H9 (cell line): ENCODE measurements at regions not wholly inside any gene's neighbourhood (a gene's known extent, or its start where the extent isn't known, plus 50 kb on each side); places are given as distances from the start of the nearest gene placed in this dataset.

Experiments
- DNase-seq: peaks from one replicate; pipeline ENCODE4 v3.0.0-alpha.2; 2017
- H2AFZ ChIP-seq: one replicate; pipeline ENCODE4 v1.6.1; 2013; ENCODE audit warnings: mild to moderate bottlenecking, low read length, control low read depth, moderate library complexity
- H2AK5ac ChIP-seq: 2 replicates; pipeline ENCODE4 v1.6.1; 2013; ENCODE audit warnings: low read length, control low read depth, mixed read lengths; ENCODE audit not compliant: insufficient read length
- H2BK120ac ChIP-seq: one replicate; pipeline ENCODE4 v1.6.1; 2013; ENCODE audit warnings: low read depth, mild to moderate bottlenecking, low read length, control low read depth, inconsistent platforms; ENCODE audit not compliant: poor library complexity, severe bottlenecking
- H2BK12ac ChIP-seq: 2 replicates; pipeline ENCODE4 v1.6.1; 2013; ENCODE audit warnings: low read length, control low read depth, mixed read lengths, low read depth; ENCODE audit not compliant: insufficient read length
- H2BK15ac ChIP-seq: 2 replicates; pipeline ENCODE4 v1.6.1; 2013; ENCODE audit warnings: low read depth, low read length, control low read depth
- H2BK20ac ChIP-seq: one replicate; pipeline ENCODE4 v1.6.1; 2013; ENCODE audit warnings: low read depth, mild to moderate bottlenecking, low read length, control low read depth, inconsistent platforms; ENCODE audit not compliant: poor library complexity, severe bottlenecking
- H2BK5ac ChIP-seq: 2 replicates; pipeline ENCODE4 v1.6.1; 2013; ENCODE audit warnings: low read length, control low read depth, mixed read lengths; ENCODE audit not compliant: insufficient read length
- H3K14ac ChIP-seq: 2 replicates; pipeline ENCODE4 v1.6.1; 2013; ENCODE audit warnings: low read length, control low read depth; ENCODE audit not compliant: insufficient read depth
- H3K18ac ChIP-seq: 2 replicates; pipeline ENCODE4 v1.6.1; 2013; ENCODE audit warnings: low read depth, mild to moderate bottlenecking, mixed read lengths, low read length, control low read depth; ENCODE audit not compliant: insufficient read length
- H3K23ac ChIP-seq: 2 replicates; pipeline ENCODE4 v1.6.1; 2013; ENCODE audit warnings: low read length, control low read depth, mixed read lengths, low read depth; ENCODE audit not compliant: insufficient read length
- H3K23me2 ChIP-seq: 2 replicates; pipeline ENCODE4 v1.6.1; 2013; ENCODE audit warnings: low read depth, mild to moderate bottlenecking, mixed read lengths, low read length, control low read depth; ENCODE audit not compliant: insufficient read length, poor library complexity, severe bottlenecking
- H3K27ac ChIP-seq: 2 replicates; pipeline ENCODE4 v1.5.1; 2013; ENCODE audit warnings: low read length, control low read depth, mixed read lengths, low read depth; ENCODE audit not compliant: insufficient read length
- H3K27me3 ChIP-seq: 2 replicates; pipeline ENCODE4 v1.6.1; 2013; ENCODE audit warnings: low read length, control low read depth, inconsistent platforms; ENCODE audit not compliant: insufficient read depth
- H3K4ac ChIP-seq: 2 replicates; pipeline ENCODE4 v1.6.1; 2013; ENCODE audit warnings: low read depth, mild to moderate bottlenecking, control low read depth, inconsistent platforms, low read length, moderate library complexity
- H3K4me1 ChIP-seq: 2 replicates; pipeline ENCODE4 v1.6.1; 2013; ENCODE audit warnings: low read length, control low read depth, inconsistent platforms; ENCODE audit not compliant: insufficient read depth
- H3K4me2 ChIP-seq: 2 replicates; pipeline ENCODE4 v1.6.1; 2013; ENCODE audit warnings: low read length, control low read depth, mixed read lengths; ENCODE audit not compliant: insufficient read length, insufficient read depth
- H3K56ac ChIP-seq: 2 replicates; pipeline ENCODE4 v1.6.1; 2013; ENCODE audit warnings: low read depth, mild to moderate bottlenecking, mixed read lengths, low read length, control low read depth; ENCODE audit not compliant: insufficient read length
- H3K79me1 ChIP-seq: 2 replicates; pipeline ENCODE4 v1.6.1; 2013; ENCODE audit warnings: low read depth, mild to moderate bottlenecking, moderate library complexity, low read length, control low read depth, inconsistent platforms; ENCODE audit not compliant: insufficient read depth, poor library complexity, severe bottlenecking
- H3K79me2 ChIP-seq: 2 replicates; pipeline ENCODE4 v1.6.1; 2013; ENCODE audit warnings: low read length, control low read depth, inconsistent platforms; ENCODE audit not compliant: insufficient read depth
- H3K9ac ChIP-seq: 2 replicates; pipeline ENCODE4 v1.6.1; 2013; ENCODE audit warnings: low read length, control low read depth, mixed read lengths; ENCODE audit not compliant: insufficient read length; ENCODE audit errors: extremely low read depth
- H3K9me3 ChIP-seq: one replicate; pipeline ENCODE4 v1.6.1; 2013; ENCODE audit warnings: low read depth, low read length, inconsistent platforms; ENCODE audit not compliant: control insufficient read depth
- H3T11ph ChIP-seq: one replicate; pipeline ENCODE4 v1.6.1; 2013; ENCODE audit warnings: mild to moderate bottlenecking, low read length, control low read depth, inconsistent platforms
- H4K20me1 ChIP-seq: one replicate; pipeline ENCODE4 v1.6.1; 2013; ENCODE audit not compliant: control insufficient read depth, insufficient read length, insufficient read depth
- H4K5ac ChIP-seq: 2 replicates; pipeline ENCODE4 v1.6.1; 2013; ENCODE audit warnings: low read depth, mild to moderate bottlenecking, mixed read lengths, low read length, control low read depth; ENCODE audit not compliant: insufficient read length
- H4K8ac ChIP-seq: replicated peaks from 2 replicates; pipeline ENCODE4 v1.6.1; 2013; ENCODE audit warnings: low read length, control low read depth, mixed read lengths, low read depth; ENCODE audit not compliant: insufficient read length
- H4K91ac ChIP-seq: 2 replicates; pipeline ENCODE4 v1.6.1; 2013; ENCODE audit warnings: low read depth, mild to moderate bottlenecking, moderate library complexity, mixed read lengths, low read length, control low read depth; ENCODE audit not compliant: insufficient read length
- H3K27ac Mint-ChIP-seq, 3 experiments: 2 replicates in 2 of 3; 3 replicates in 1 of 3; pipeline ENCODE4 v1.8.0; 2020 to 2021; ENCODE audit warnings: mixed read lengths in 3 of 3, mild to moderate bottlenecking in 1 of 3, moderate library complexity in 1 of 3
- H3K27me3 Mint-ChIP-seq: 2 replicates; pipeline ENCODE4 v1.8.0; 2021; ENCODE audit warnings: low read depth, mild to moderate bottlenecking, moderate library complexity, mixed read lengths
- H3K36me3 Mint-ChIP-seq, 3 experiments: 2 replicates in 2 of 3; 3 replicates in 1 of 3; pipeline ENCODE4 v1.8.0; 2020 to 2021; ENCODE audit warnings: low read depth in 3 of 3, mixed read lengths in 3 of 3; ENCODE audit not compliant: insufficient read depth in 1 of 3
- H3K4me1 Mint-ChIP-seq, 2 experiments: 2 replicates each; pipeline ENCODE4 v1.8.0; 2020; ENCODE audit warnings: mixed read lengths in 2 of 2
- H3K4me3 Mint-ChIP-seq, 2 experiments: 2 replicates in 1 of 2; 3 replicates in 1 of 2; pipeline ENCODE4 v1.8.0; 2020 to 2021; ENCODE audit warnings: mild to moderate bottlenecking in 2 of 2, mixed read lengths in 2 of 2, moderate library complexity in 1 of 2
- H3K9me3 Mint-ChIP-seq, 2 experiments: 2 replicates in 1 of 2; 3 replicates in 1 of 2; pipeline ENCODE4 v1.8.0; 2020; ENCODE audit warnings: mild to moderate bottlenecking in 2 of 2, mixed read lengths in 2 of 2, moderate library complexity in 1 of 2
- CTCF ChIP-seq: fragments of 200-600 bp; sonication (generic); conservative IDR thresholded peaks from 3 replicates; pipeline ENCODE4 v1.8.0; 2021; ENCODE audit warnings: antibody characterized with exemption, mild to moderate bottlenecking
- WGBS: extraction: QIAGEN DNeasy Blood & Tissue Kit; methylation state at CpG from one replicate; pipeline ENCODE4 v1.1.7; 2013; ENCODE audit warnings: missing lambda C conversion rate, low lambda C conversion rate, mixed read lengths; ENCODE audit not compliant: insufficient read length; ENCODE audit errors: extremely low coverage; 5-methylcytosine and 5-hydroxymethylcytosine counted together

- H3K14ac ChIP-seq, result no peak overlapping the region
- H2BK5ac ChIP-seq, result no peak overlapping the region
- H3K56ac ChIP-seq, result no peak overlapping the region
- H3K23me2 ChIP-seq, result no peaks in the 10 kb centered on the region
- H3K23ac ChIP-seq, result no peak overlapping the region
- no peak overlapping the region for H2BK120ac ChIP-seq
- H3K36me3 Mint-ChIP-seq, result no peaks in the 10 kb centered on the region
- no peak overlapping the region for H4K91ac ChIP-seq
- no peak for TF ChIP-seq CTCF
- H3K79me1 ChIP-seq, result no peaks in the 10 kb centered on the region
- no peak overlapping the region for H4K8ac ChIP-seq
- H3K27me3 Mint-ChIP-seq, result no peaks in the 10 kb centered on the region
- H3K27ac ChIP-seq, result no peak overlapping the region
- H3K4me1 ChIP-seq, result no peaks in the 10 kb centered on the region
- H2BK15ac ChIP-seq, result no peak overlapping the region
- no peak overlapping the region for H3K18ac ChIP-seq
- H3K27ac Mint-ChIP-seq, result peak overlapping the region in 1 of 3 experiments; percentile 49; a peak in 1 of 7 replicates
- no peaks in the 10 kb centered on the region for H3K9me3 ChIP-seq
- no peaks in the 10 kb centered on the region for H4K20me1 ChIP-seq
- H3T11ph ChIP-seq, result no peak overlapping the region
- H3K9me3 Mint-ChIP-seq, result no peaks in the 10 kb centered on the region
- no peak overlapping the region for H2BK20ac ChIP-seq
- H3K4ac ChIP-seq, result no peak overlapping the region
- WGBS, result no CpG with 5 or more reads among the region's 1 CpG
- H3K4me1 Mint-ChIP-seq, result peaks cover 2 to 3% of the 10 kb centered on the region in 2 experiments; a peak in 2 of 4 replicates
- no peak overlapping the region for H3K9ac ChIP-seq
- H2BK12ac ChIP-seq, result no peak overlapping the region
- H2AK5ac ChIP-seq, result no peak overlapping the region
- H3K27me3 ChIP-seq, result no peaks in the 10 kb centered on the region
- no peak overlapping the region for H3K4me3 Mint-ChIP-seq
- H3K4me2 ChIP-seq, result no peak overlapping the region
- no peak overlapping the region for H4K5ac ChIP-seq
- DNase-seq, result no peak
- H3K79me2 ChIP-seq, result no peaks in the 10 kb centered on the region
- no peak overlapping the region for H2AFZ ChIP-seq
Measured at GRCh38 chr7:89837515-89837914, 316.8 kb upstream of the STEAP1 start.
